Amniotic stem cell (primary cell): ENCODE measurements at regions not wholly inside any gene's neighbourhood (a gene's known extent, or its start where the extent isn't known, plus 50 kb on each side); places are given as distances from the start of the nearest gene placed in this dataset.

Experiments
- DNase-seq: peaks from one replicate; lab custom pipeline; 2025; lab: John Stamatoyannopoulos, UW

GRCh38 chr2:103276869-103277268, 515.0 kb downstream of the TMEM182 start:
- no peak for DNase-seq

- DNase-seq = no peak
Measured at GRCh38 chr2:103284750-103285149, 522.9 kb downstream of the TMEM182 start.

- no peak for DNase-seq
Measured at GRCh38 chr2:103285354-103285753, 523.5 kb downstream of the TMEM182 start.

GRCh38 chr2:103287746-103288145, 525.9 kb downstream of the TMEM182 start:
- no peak for DNase-seq

- DNase-seq = no peak
Measured at GRCh38 chr2:103288696-103289095, 526.9 kb downstream of the TMEM182 start.

GRCh38 chr2:103289105-103289725, 527.4 kb downstream of the TMEM182 start:
- no peak for DNase-seq

GRCh38 chr2:103292573-103292972, 530.7 kb downstream of the TMEM182 start:
- no peak for DNase-seq

GRCh38 chr2:103293067-103293741, 531.4 kb downstream of the TMEM182 start:
- no peak for DNase-seq

GRCh38 chr2:103293742-103294077, 531.9 kb downstream of the TMEM182 start:
- no peak for DNase-seq

GRCh38 chr2:103294420-103294819, 532.6 kb downstream of the TMEM182 start:
- no peak for DNase-seq

GRCh38 chr2:103295591-103295990, 533.8 kb downstream of the TMEM182 start:
- DNase-seq = no peak

- DNase-seq = no peak
Measured at GRCh38 chr2:103324671-103325070, 562.8 kb downstream of the TMEM182 start.

- DNase-seq = no peak
Measured at GRCh38 chr2:103327386-103327785, 565.6 kb downstream of the TMEM182 start.

- no peak for DNase-seq
Measured at GRCh38 chr2:103327966-103328365, 566.1 kb downstream of the TMEM182 start.

- DNase-seq = no peak
Measured at GRCh38 chr2:103335403-103335802, 573.6 kb downstream of the TMEM182 start.

GRCh38 chr2:103338819-103339218, 577.0 kb downstream of the TMEM182 start:
- no peak for DNase-seq

GRCh38 chr2:103346780-103347179, 584.9 kb downstream of the TMEM182 start:
- no peak for DNase-seq

GRCh38 chr2:103353774-103354173, 591.9 kb downstream of the TMEM182 start:
- DNase-seq = no peak

- no peak for DNase-seq
Measured at GRCh38 chr2:103355287-103355686, 593.5 kb downstream of the TMEM182 start.

- DNase-seq = no peak
Measured at GRCh38 chr2:103361712-103362111, 599.9 kb downstream of the TMEM182 start.

GRCh38 chr2:103363639-103364038, 601.8 kb downstream of the TMEM182 start:
- DNase-seq = no peak

- DNase-seq = no peak
Measured at GRCh38 chr2:103364177-103364576, 602.3 kb downstream of the TMEM182 start.

GRCh38 chr2:103365071-103365470, 603.2 kb downstream of the TMEM182 start:
- no peak for DNase-seq

GRCh38 chr2:103367877-103368276, 606.0 kb downstream of the TMEM182 start:
- DNase-seq = no peak
